ENCODE measurements at regions not wholly inside any gene's neighbourhood (a gene's known extent, or its start where the extent isn't known, plus 50 kb on each side); places are given as distances from the start of the nearest gene placed in this dataset.

GRCh38 chr2:35081001-35081621, 1274.5 kb upstream of the CRIM1 start:
- H4K20me1 ChIP-seq (ENCODE audit: low read depth, low read length) = no peaks in the 10 kb centered on the region
- H3K4me3 ChIP-seq (ENCODE audit: insufficient read depth, low read length, poor library complexity, severe bottlenecking) = no peak overlapping the region
- no peak overlapping the region for H3K9ac ChIP-seq (ENCODE audit: low read length)
- no peaks in the 10 kb centered on the region for H3K9me3 ChIP-seq (ENCODE audit: insufficient read depth, low read length)
- TF ChIP-seq CTCF (IDR thresholded peaks at IDR 0.05; ENCODE audit: insufficient read depth, low read length, poor library complexity, severe bottlenecking) (no peak), EZH2phosphoT487 (conservative IDR thresholded peaks at IDR 0.05; ENCODE audit: low read length) (no peak)
- no peaks in the 10 kb centered on the region for H3K27me3 ChIP-seq (ENCODE audit: low read length)
- no peak overlapping the region for H3K27ac ChIP-seq (ENCODE audit: low read depth, low read length)
- no peaks in the 10 kb centered on the region for H3K9me2 ChIP-seq (replicated peaks; ENCODE audit: insufficient read depth, low read length)
- no peak overlapping the region for H3K4me2 ChIP-seq (ENCODE audit: low read depth, low read length, poor library complexity, severe bottlenecking)
- no peaks in the 10 kb centered on the region for H3F3A ChIP-seq (ENCODE audit: insufficient read depth)
- H2AFZ ChIP-seq (ENCODE audit: low read depth, low read length, severe bottlenecking) = no peak overlapping the region
- no peaks in the 10 kb centered on the region for H3K79me2 ChIP-seq (ENCODE audit: insufficient read depth, low read length)
- no peaks in the 10 kb centered on the region for H3K36me3 ChIP-seq (ENCODE audit: low read length)

GRCh38 chr2:35080231-35080910, 1275.2 kb upstream of the CRIM1 start:
- no peaks in the 10 kb centered on the region for H3K9me3 ChIP-seq (ENCODE audit: insufficient read depth, low read length)
- no peaks in the 10 kb centered on the region for H3K36me3 ChIP-seq (ENCODE audit: low read length)
- H3F3A ChIP-seq (ENCODE audit: insufficient read depth) = no peaks in the 10 kb centered on the region
- H3K79me2 ChIP-seq (ENCODE audit: insufficient read depth, low read length) = no peaks in the 10 kb centered on the region
- H3K4me2 ChIP-seq (ENCODE audit: low read depth, low read length, poor library complexity, severe bottlenecking) = no peak overlapping the region
- no peak overlapping the region for H3K4me3 ChIP-seq (ENCODE audit: insufficient read depth, low read length, poor library complexity, severe bottlenecking)
- no peaks in the 10 kb centered on the region for H4K20me1 ChIP-seq (ENCODE audit: low read depth, low read length)
- no peaks in the 10 kb centered on the region for H3K9me2 ChIP-seq (replicated peaks; ENCODE audit: insufficient read depth, low read length)
- no peak overlapping the region for H3K9ac ChIP-seq (ENCODE audit: low read length)
- no peak overlapping the region for H3K27ac ChIP-seq (ENCODE audit: low read depth, low read length)
- TF ChIP-seq CTCF (IDR thresholded peaks at IDR 0.05; ENCODE audit: insufficient read depth, low read length, poor library complexity, severe bottlenecking) (no peak), EZH2phosphoT487 (conservative IDR thresholded peaks at IDR 0.05; ENCODE audit: low read length) (no peak)
- no peaks in the 10 kb centered on the region for H3K27me3 ChIP-seq (ENCODE audit: low read length)
- H2AFZ ChIP-seq (ENCODE audit: low read depth, low read length, severe bottlenecking) = no peak overlapping the region

- Histone ChIP-seq H3K9me2 (replicated peaks; ENCODE audit: insufficient read depth, low read length) (no peaks in the 10 kb centered on the region), H3F3A (ENCODE audit: insufficient read depth) (no peaks in the 10 kb centered on the region), H3K36me3 (ENCODE audit: low read length) (no peaks in the 10 kb centered on the region), H3K27me3 (ENCODE audit: low read length) (no peaks in the 10 kb centered on the region), H3K4me2 (ENCODE audit: low read depth, low read length, poor library complexity, severe bottlenecking) (no peak overlapping the region), H2AFZ (ENCODE audit: low read depth, low read length, severe bottlenecking) (no peak overlapping the region), H3K9ac (ENCODE audit: low read length) (no peak overlapping the region), H3K9me3 (ENCODE audit: insufficient read depth, low read length) (no peaks in the 10 kb centered on the region), H4K20me1 (ENCODE audit: low read depth, low read length) (no peaks in the 10 kb centered on the region), H3K27ac (ENCODE audit: low read depth, low read length) (no peak overlapping the region), H3K79me2 (ENCODE audit: insufficient read depth, low read length) (no peaks in the 10 kb centered on the region), H3K4me3 (ENCODE audit: insufficient read depth, low read length, poor library complexity, severe bottlenecking) (no peak overlapping the region)
- TF ChIP-seq CTCF (IDR thresholded peaks at IDR 0.05; ENCODE audit: insufficient read depth, low read length, poor library complexity, severe bottlenecking) (no peak), EZH2phosphoT487 (conservative IDR thresholded peaks at IDR 0.05; ENCODE audit: low read length) (no peak)
These were observed 1288.2 kb upstream of the CRIM1 start for GRCh38 chr2:35067420-35067819.

Measured in SU-DHL-6 (cell line).